ENCODE measurements at regions not wholly inside any gene's neighbourhood (a gene's known extent, or its start where the extent isn't known, plus 50 kb on each side); places are given as distances from the start of the nearest gene placed in this dataset.

- TF ChIP-seq CTCF (conservative IDR thresholded peaks at IDR 0.05; ENCODE audit: low read depth, low read length) (no peak), EZH2phosphoT487 (IDR thresholded peaks at IDR 0.05; ENCODE audit: borderline replicate concordance, low read length) (no peak)
Observed at GRCh38 chr14:46147452-46147851, 504.1 kb downstream of the RPL10L start.
